ENCODE measurements at regions not wholly inside any gene's neighbourhood (a gene's known extent, or its start where the extent isn't known, plus 50 kb on each side); places are given as distances from the start of the nearest gene placed in this dataset.

GRCh38 chr11:122181372-122181771 is 65.4 kb upstream of the BLID start:
- no peak for DNase-seq (ENCODE audit: low read depth in 3 of 3, low spot score in 1 of 3)

DNA sequence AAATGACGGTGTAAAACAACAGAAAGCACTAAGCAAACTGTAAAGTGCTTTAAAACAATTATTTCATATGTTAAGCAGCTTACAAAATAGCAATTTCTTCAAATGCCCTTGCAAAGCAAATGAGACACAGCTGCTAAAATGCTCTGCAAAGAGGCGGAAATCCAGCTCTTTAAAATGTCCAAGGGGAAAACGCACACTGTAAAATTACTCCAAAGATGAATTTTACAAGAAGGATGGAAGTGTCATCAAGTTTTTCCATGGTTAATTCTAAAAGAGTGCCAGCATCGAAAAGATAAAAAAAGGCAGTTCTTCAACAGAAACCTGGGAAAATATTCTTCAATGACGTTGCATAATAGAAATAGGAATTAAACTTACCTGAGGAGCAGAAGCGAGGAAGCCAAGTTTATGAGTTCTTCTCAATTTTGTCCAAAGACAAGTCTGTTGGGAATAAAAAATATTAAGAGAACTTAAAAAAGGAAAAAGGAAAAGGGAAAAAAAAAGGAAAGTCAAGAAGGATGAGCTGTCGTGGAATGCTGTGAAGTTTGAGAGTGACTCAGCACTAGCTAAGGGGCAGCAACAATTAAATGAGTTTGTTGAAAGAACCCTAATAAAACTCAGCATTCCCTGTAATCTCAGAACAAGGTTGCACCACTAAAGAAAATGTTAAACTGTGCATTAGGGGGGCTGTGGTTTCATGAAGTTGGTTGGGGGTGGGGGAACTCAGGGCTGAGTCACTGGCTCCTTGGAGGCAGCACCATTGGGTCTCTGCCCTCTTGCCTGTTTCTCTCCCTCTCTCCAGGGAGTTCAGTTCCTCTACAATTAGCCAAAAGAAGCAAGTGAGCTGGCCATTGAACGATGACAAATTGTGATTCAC is 64.2 kb upstream of the BLID start:
- no peak for DNase-seq (ENCODE audit: low read depth in 3 of 3, low spot score in 1 of 3)

DNA sequence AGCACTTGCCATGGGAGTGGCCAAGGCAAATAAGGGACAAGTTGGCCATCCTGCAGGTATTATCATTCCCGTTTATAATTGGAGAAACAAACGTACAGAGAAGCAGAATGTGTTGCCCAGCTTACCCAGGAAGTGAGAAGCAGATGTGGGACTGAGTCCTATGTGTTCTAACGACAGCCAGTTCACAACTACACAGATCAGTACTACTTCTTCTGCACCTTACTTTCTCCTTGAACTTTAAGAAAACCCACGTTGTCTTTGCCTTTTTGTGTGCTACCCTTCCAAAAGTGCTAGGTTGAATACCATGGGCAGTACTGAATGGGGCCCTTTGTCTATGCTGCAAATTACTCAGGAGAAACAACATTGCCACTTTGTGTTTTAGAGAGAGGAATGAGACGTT is 62.8 kb upstream of the BLID start:
- DNase-seq (ENCODE audit: low read depth in 3 of 3, low spot score in 1 of 3), result no peak

GRCh38 chr11:122177238-122177637 is 61.2 kb upstream of the BLID start:
- DNase-seq (ENCODE audit: low read depth in 3 of 3, low spot score in 1 of 3), result no peak

- no peak for DNase-seq (ENCODE audit: low read depth in 3 of 3, low spot score in 1 of 3)
These were observed 60.6 kb upstream of the BLID start for GRCh38 chr11:122176651-122177050.

- DNase-seq (ENCODE audit: low read depth in 3 of 3, low spot score in 1 of 3), result no peak
These were observed 59.3 kb upstream of the BLID start for GRCh38 chr11:122175306-122175705.

GRCh38 chr11:122173587-122173986 is 57.6 kb upstream of the BLID start:
- no peak for DNase-seq (ENCODE audit: low read depth in 3 of 3, low spot score in 1 of 3)

- DNase-seq (ENCODE audit: low read depth in 3 of 3, low spot score in 1 of 3), result no peak
These were observed 57.0 kb upstream of the BLID start for GRCh38 chr11:122173074-122173450.

DNA sequence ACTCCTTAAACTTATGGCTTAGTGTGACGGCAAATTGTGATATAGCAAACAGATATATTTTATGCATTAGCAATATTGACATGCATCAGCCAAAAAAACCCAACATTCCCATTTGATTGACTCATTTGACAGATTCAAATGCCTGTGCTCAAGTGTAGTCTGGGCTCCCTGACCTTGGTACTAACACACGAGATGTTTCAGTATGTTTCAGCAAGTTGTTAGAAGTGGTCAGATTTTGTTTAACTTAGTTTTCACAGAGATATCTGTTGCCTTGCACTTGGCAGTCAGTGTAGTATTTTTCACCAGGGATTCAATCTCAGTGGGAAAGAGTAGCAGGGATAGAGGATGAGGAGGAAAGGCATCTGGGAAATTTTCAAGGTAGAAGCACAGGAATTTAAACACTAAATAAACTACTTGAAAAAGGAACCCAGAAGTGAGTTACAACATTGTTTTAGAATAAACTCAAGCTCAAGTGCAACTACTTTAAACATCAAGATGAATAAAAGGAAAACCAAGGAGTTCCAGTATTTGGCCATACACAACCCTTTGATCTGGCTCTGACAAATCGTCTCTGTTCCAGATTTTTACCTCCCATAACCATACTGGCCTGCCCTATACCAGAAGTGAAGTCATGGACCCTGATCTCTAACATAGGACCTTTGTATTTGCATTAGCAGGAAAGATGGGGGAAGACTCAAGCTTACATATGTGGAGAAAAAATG is 56.5 kb upstream of the BLID start:
- no peak for DNase-seq (ENCODE audit: low read depth in 3 of 3, low spot score in 1 of 3)

DNA sequence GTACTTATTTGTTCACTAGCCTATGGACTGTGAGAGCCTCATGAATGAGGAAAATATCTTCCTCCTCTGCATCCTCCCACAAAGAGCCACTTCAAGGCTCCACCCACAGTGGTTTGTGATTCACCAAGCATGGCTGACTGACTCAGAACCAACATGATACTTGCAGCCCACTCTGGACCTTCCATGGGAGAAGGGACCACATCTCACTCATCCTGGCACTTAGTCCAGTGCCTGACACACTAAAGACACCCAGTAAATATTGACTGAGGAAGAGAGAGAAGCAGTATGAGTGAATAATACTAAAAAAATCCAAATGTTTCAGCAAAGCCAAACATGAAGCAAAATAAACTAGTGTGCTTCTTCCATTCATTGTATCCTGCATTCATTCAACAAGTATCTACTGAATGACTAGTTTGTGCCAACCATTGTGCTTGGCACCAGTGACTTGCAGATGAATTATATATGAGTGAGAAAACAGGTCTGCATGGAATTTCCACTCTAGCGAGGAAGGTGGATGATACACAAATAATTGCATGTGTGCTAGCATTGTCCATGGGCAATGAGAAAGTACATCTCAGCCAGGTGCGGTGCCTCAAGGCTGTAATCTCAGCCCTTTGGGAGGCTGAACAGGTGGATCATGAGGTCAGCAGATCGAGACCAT is 54.9 kb upstream of the BLID start:
- DNase-seq (ENCODE audit: low read depth in 3 of 3, low spot score in 1 of 3), result no peak

DNA sequence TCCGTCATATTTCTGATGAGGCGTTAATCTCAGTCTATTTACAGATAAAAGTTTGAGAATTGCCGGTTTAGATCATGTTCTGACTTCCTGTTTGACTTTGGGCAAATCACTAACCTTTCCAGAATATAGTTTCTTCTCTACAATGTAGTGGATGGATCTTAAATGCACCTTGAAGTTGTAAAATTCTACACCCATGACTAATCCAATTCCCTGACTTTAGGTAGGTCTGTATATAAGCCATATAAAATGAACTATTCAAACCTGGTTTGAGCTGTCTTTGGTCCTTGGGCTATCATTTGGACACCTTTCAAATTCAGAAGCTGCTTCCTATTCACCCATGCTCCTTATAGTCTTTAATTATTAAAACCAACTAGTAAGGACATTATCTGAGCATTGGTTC is 52.2 kb upstream of the BLID start:
- DNase-seq (ENCODE audit: low read depth in 3 of 3, low spot score in 1 of 3), result no peak

DNA sequence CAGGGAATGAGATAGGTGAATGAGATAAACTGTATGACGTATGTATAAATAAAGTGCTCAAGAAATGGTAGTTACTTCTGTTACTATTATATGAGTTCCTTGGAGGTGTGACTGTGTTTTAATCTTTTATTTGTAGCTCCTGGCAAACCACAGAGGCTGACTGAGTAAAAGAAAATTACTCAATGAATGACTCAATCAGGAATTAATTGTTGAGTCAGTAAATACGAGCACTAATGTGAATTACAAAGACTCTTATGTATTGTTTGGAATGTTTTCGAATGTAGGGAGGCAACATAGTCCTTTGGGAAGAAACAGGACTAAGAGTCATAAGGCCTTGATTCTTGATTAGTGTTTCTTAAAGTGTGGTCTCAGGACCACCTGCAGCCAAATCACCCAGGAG is 51.1 kb upstream of the BLID start:
- DNase-seq (ENCODE audit: low read depth in 3 of 3, low spot score in 1 of 3), result no peak

DNA sequence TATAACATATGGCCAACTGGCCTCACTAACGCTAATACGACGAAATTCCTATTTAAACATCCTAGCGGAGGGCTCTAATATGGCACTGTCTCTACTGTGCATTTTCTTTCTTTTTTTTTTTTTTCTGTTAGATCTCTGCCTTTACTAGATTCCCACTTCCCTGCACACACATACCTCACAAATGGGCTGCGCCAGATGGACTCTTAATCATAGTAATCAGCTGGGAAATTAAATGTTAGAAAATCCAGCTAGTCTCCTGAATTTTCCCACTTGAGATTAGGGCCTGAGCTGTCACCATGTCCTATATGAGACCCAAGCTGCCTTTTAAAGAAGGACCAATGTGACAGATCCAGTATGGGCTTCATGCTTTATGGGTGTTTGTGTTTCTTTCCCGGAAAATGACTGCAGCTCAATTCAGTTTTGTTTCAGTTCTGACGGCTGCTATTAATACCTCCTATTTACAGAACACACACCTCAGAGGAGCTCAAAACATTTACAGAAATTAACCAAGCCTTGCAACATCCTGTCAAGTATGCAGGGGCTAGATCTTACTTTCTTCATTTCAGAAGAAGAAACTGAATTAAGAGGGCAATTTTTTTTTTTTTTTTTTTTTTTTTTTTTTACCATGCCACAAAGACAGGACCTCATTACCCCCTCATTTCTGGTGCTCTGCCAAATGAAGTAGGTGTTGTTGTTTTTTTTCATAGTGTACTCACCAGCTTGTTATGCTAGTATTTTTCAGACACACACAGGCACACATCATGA is 49.8 kb upstream of the BLID start:
- DNase-seq (ENCODE audit: low read depth in 3 of 3, low spot score in 1 of 3), result no peak
